Muscle layer of colon (tissue), 2 donors: ENCODE measurements at regions not wholly inside any gene's neighbourhood (a gene's known extent, or its start where the extent isn't known, plus 50 kb on each side); places are given as distances from the start of the nearest gene placed in this dataset.

Source experiments
- H3K27ac ChIP-seq: one replicate; pipeline ENCODE4 v1.7.0; 2013; ENCODE audit warnings: low read depth, mild to moderate bottlenecking, low read length, moderate library complexity
- H3K27me3 ChIP-seq, 2 donors: one replicate each; pipeline ENCODE4 v1.7.0; 2013; ENCODE audit warnings: low read length in 2 of 2, mild to moderate bottlenecking in 2 of 2; ENCODE audit not compliant: insufficient read depth in 2 of 2, control insufficient read depth in 1 of 2
- H3K36me3 ChIP-seq: one replicate; pipeline ENCODE4 v1.7.0; 2013; ENCODE audit warnings: mild to moderate bottlenecking, low read length; ENCODE audit not compliant: insufficient read depth
- H3K4me1 ChIP-seq: one replicate; pipeline ENCODE4 v1.7.0; 2013; ENCODE audit warnings: mild to moderate bottlenecking, low read length; ENCODE audit not compliant: insufficient read depth
- H3K4me3 ChIP-seq, 2 donors: one replicate each; pipeline ENCODE4 v1.7.0; 2013; ENCODE audit warnings: low read length in 2 of 2, low read depth in 1 of 2, mild to moderate bottlenecking in 1 of 2, moderate library complexity in 1 of 2
- H3K9ac ChIP-seq: one replicate; pipeline ENCODE4 v1.7.0; 2013; ENCODE audit warnings: low read length
- H3K9me3 ChIP-seq: one replicate; pipeline ENCODE4 v1.7.0; 2013; ENCODE audit warnings: mild to moderate bottlenecking, low read length
- donor health status: abdominal sarcoma.
- donor health status: Adenocarcinoma of cecum.

DNA sequence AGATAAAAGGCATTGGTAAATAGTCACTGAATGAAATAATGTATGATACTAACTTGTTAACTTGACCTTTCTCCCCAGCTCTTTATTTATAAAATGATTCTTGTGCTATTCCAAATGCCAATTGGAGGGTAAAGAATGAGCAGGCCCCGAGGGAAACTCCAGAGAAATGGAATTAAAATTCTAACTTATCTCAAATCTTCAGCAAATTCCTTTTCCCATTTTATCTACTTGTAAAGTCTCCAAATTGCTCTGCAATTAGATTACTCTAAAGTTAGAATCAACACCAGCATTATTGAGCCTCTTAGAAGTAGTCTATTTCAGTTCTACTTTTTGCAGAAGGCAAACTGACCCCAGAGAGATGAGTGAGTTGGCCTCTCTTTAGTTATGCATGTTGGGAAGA, 165.9 kb upstream of the PREP start:
- H3K9me3 ChIP-seq: no peaks in the 10 kb centered on the region
- H3K27ac ChIP-seq: no peak overlapping the region
- H3K27me3 ChIP-seq: no peaks in the 10 kb centered on the region
- H3K9ac ChIP-seq: no peak overlapping the region
- no peaks in the 10 kb centered on the region for H3K4me1 ChIP-seq
- H3K36me3 ChIP-seq: no peaks in the 10 kb centered on the region
- H3K4me3 ChIP-seq: no peak overlapping the region

DNA sequence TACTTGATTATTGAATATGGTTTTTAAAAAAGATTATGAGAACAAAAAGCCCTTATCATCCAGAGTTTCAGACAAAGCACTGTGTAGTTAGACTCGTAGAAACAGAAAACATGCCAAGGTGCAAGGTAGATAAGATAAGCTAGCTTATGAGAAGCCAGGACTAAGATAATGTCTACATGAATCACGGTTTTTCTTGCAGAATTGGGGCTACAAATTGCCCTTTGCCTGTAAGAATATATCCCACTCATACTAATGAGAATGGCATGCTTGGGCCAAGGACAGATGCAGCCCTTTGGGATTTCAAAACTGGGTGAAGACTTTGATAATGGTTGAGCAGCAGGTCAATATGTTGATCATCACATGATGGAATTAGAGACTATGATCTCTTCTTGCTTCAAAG, 165.3 kb upstream of the PREP start:
- no peaks in the 10 kb centered on the region for H3K4me1 ChIP-seq
- H3K27me3 ChIP-seq: no peaks in the 10 kb centered on the region
- H3K9me3 ChIP-seq: no peaks in the 10 kb centered on the region
- no peak overlapping the region for H3K27ac ChIP-seq
- no peaks in the 10 kb centered on the region for H3K36me3 ChIP-seq
- no peak overlapping the region for H3K9ac ChIP-seq
- H3K4me3 ChIP-seq: no peak overlapping the region

- Histone ChIP-seq H3K36me3 (no peaks in the 10 kb centered on the region), H3K27ac (no peak overlapping the region), H3K27me3 (no peaks in the 10 kb centered on the region), H3K9ac (no peak overlapping the region), H3K4me3 (no peak overlapping the region), H3K4me1 (no peaks in the 10 kb centered on the region), H3K9me3 (no peaks in the 10 kb centered on the region)
Observed at GRCh38 chr6:105567140-105567539, 164.3 kb upstream of the PREP start.

DNA sequence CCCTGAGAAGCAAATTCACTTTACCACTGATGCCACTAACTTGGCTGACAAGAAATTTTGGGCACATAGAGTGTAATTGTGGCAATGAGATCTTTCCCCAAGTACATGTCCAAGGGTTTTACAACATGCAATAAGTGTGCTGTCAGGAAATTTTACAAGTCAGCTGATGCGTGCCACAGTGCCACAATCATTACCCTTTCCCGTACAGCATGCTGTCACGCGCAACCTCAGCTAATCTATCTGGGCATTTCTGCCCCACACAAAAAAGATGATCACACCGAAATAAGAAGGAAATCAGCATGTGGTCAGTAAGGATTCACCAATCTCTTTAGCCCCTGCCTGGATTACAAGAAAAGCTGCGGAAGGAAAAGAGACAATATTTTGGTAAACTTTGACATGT, 163.6 kb upstream of the PREP start:
- H3K9ac ChIP-seq: no peak overlapping the region
- no peaks in the 10 kb centered on the region for H3K27me3 ChIP-seq
- no peak overlapping the region for H3K27ac ChIP-seq
- H3K4me1 ChIP-seq: no peaks in the 10 kb centered on the region
- no peaks in the 10 kb centered on the region for H3K9me3 ChIP-seq
- H3K4me3 ChIP-seq: no peak overlapping the region
- H3K36me3 ChIP-seq: no peaks in the 10 kb centered on the region

DNA sequence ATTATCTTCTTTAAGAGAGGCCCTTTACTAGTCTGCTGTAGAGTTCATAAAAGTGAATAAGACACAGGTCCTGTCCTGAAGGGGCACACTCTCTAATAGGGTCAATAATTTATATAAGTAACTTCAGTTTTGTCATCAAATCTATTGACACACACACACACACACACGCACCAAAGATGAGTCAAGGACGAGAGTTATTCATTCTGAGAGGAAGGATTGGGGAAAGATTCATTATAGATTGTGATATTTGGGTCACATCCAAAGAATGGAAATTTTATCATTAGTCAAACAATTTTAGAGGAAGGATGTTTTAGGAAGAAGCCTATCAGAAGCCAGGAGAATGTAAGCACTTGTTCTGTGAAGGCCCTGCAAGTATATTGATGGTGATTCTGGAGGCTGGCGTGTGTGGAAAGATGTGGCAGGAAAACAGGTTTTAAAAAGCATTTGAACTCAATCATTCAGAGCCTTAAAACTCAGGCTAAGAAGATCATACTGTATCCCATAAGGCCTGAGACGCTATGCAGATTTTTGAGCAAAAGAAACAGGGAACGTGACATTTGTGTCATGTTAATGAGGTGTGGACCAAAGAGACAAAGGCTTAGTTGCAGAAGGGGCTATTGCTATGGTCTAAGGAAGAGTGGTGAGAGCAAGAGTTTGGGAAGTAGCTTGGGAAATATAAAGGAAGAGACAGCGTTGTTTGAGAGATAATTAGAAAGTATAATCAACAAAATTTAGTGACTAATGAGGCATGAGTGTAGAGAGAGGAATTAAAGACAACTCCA, 161.4 kb upstream of the PREP start:
- Histone ChIP-seq H3K36me3 (no peaks in the 10 kb centered on the region), H3K9me3 (no peaks in the 10 kb centered on the region), H3K4me1 (no peaks in the 10 kb centered on the region), H3K27me3 (no peaks in the 10 kb centered on the region), H3K9ac (no peak overlapping the region), H3K27ac (no peak overlapping the region), H3K4me3 (no peak overlapping the region)

DNA sequence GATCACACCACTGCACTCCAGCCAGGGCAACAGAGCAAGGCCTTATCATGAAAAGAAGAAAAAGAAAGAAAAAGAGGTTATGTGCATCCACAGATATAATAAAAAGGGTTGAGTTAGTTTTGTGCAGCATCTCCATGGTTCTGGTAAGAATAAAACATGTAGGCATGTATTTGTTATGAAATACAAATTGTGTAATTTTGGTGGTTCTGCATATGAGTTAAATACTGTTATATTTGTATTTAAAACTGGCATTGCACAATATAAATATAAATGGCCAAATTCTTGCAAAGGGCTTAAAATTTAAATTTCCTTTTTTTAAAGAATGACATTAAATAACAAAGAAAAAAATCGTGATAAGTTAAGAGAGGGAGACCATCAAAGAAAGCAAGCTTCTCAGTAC, 159.1 kb upstream of the PREP start:
- H3K9me3 ChIP-seq: no peaks in the 10 kb centered on the region
- H3K4me3 ChIP-seq: no peak overlapping the region
- H3K36me3 ChIP-seq: no peaks in the 10 kb centered on the region
- H3K4me1 ChIP-seq: no peaks in the 10 kb centered on the region
- no peaks in the 10 kb centered on the region for H3K27me3 ChIP-seq
- no peak overlapping the region for H3K9ac ChIP-seq
- H3K27ac ChIP-seq: no peak overlapping the region

GRCh38 chr6:105561486-105561885, 158.6 kb upstream of the PREP start:
- Histone ChIP-seq H3K36me3 (no peaks in the 10 kb centered on the region), H3K9me3 (no peaks in the 10 kb centered on the region), H3K27me3 (no peaks in the 10 kb centered on the region), H3K9ac (no peak overlapping the region), H3K4me1 (no peaks in the 10 kb centered on the region), H3K4me3 (no peak overlapping the region), H3K27ac (no peak overlapping the region)

GRCh38 chr6:105560611-105561066, 157.8 kb upstream of the PREP start:
- H3K4me3 ChIP-seq: no peak overlapping the region
- no peaks in the 10 kb centered on the region for H3K27me3 ChIP-seq

DNA sequence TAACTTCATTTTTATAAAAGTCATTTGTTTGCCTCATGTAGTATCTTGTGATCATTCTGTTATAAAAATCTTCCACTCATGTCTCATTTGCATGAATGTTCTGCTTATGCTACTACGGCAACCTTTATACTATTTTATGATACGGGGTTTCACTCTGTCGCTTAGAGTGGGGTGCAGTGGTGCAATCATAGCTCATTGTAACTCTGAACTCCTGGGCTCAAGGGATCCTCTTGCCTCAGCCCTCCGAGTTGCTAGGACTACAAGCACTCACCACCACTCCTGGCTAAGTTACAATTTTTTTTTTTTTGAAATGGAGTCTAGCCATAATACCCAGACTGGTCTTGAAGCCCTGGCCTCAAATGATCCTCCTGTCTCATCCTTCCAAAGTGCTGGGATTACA, 154.4 kb upstream of the PREP start:
- H3K4me3 ChIP-seq: no peak overlapping the region

More at GRCh38 chr6:105560611-105561066, 157.8 kb upstream of the PREP start:
- no peaks in the 10 kb centered on the region for H3K9me3 ChIP-seq
- no peak overlapping the region for H3K27ac ChIP-seq
- H3K9ac ChIP-seq: no peak overlapping the region
- no peaks in the 10 kb centered on the region for H3K36me3 ChIP-seq
- H3K4me1 ChIP-seq: no peaks in the 10 kb centered on the region

DNA sequence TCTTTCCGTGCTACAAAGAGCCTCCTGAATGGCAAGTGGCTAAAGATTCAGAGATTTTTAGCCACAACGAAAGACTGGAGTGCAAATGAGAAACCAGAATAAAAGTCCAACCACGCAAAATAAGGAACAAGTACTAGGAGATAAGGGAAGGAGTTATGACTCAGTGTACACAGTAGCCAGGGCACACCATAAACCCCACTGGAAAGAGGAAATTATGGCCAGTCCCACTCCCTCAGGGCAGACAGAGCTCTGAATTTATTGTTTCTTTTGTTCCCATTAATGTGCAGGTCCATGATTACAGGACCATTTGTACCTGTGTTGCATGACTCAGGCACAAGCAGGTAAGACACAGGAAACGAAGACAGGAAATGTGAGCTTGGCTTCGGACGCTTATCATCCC, 150.3 kb upstream of the PREP start:
- H3K4me1 ChIP-seq: no peaks in the 10 kb centered on the region
- H3K27me3 ChIP-seq: no peaks in the 10 kb centered on the region
- no peak overlapping the region for H3K27ac ChIP-seq
- no peak overlapping the region for H3K4me3 ChIP-seq
- no peaks in the 10 kb centered on the region for H3K9me3 ChIP-seq
- no peaks in the 10 kb centered on the region for H3K36me3 ChIP-seq
- H3K9ac ChIP-seq: no peak overlapping the region

More for the DNA sequence above, 154.4 kb upstream of the PREP start:
- Histone ChIP-seq H3K27me3 (no peaks in the 10 kb centered on the region), H3K36me3 (no peaks in the 10 kb centered on the region), H3K4me1 (no peaks in the 10 kb centered on the region), H3K9me3 (no peaks in the 10 kb centered on the region), H3K27ac (no peak overlapping the region), H3K9ac (no peak overlapping the region)

DNA sequence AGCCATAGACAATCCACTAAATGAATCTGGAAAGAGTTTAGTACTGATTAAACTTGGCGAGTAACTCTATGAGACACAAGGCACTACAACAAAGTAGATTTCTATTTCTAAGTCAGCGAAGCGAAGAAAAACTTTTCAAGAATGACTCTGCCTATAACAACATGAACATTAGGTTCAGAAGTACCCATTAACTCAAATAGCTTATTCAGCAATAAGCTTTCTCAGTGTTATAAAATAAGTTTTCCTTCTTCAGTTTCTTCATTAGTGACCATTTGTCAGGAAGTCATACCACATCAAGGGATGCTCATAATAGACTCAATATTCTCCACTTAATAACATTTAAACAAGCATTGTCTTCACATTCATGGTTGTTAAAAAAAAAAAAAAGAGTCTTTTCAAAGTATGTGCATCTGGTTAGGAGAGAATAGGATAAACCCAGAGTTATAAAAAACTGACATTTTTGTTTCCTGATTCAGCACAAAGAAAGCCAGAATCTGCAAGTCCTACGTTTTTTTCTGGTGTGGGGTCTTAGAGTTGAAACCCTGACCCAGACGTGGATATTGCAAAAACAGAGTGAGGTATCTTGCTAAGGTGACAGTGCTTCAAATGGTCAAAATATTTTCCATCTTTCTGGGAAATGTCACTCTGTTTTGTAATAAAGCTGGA, 148.2 kb upstream of the PREP start:
- Histone ChIP-seq H3K27ac (no peak overlapping the region), H3K4me3 (no peak overlapping the region), H3K9me3 (no peaks in the 10 kb centered on the region), H3K36me3 (no peaks in the 10 kb centered on the region), H3K9ac (no peak overlapping the region), H3K27me3 (no peaks in the 10 kb centered on the region), H3K4me1 (no peaks in the 10 kb centered on the region)

GRCh38 chr6:105546754-105547153, 143.9 kb upstream of the PREP start:
- Histone ChIP-seq H3K27me3 (no peaks in the 10 kb centered on the region), H3K36me3 (no peaks in the 10 kb centered on the region), H3K4me3 (no peak overlapping the region), H3K9me3 (no peaks in the 10 kb centered on the region), H3K9ac (no peak overlapping the region), H3K27ac (no peak overlapping the region), H3K4me1 (no peaks in the 10 kb centered on the region)
